HepG2 (cell line): ENCODE measurements at regions not wholly inside any gene's neighbourhood (a gene's known extent, or its start where the extent isn't known, plus 50 kb on each side); places are given as distances from the start of the nearest gene placed in this dataset.

Experiments
- AHR ChIP-seq: IDR thresholded peaks from 2 replicates; pipeline ENCODE4 v1.6.1; 2018; ENCODE audit warnings: missing genetic modification reagents, missing compliant biosample characterization
- ARID5B ChIP-seq: IDR thresholded peaks from 2 replicates; pipeline ENCODE4 v1.4.0; 2020; ENCODE audit warnings: mild to moderate bottlenecking, missing genetic modification reagents
- EP300 ChIP-seq, 3 experiments: sonication (generic) in 1 of 3; formaldehyde crosslinking in 1 of 3; IDR thresholded peaks; 2 replicates each; pipeline versions ENCODE4 v1.5.1 to v1.6.1; 2011 to 2020; ENCODE audit warnings: low read depth in 2 of 3, low read length in 2 of 3, borderline replicate concordance in 1 of 3, improper control_type of control experiment in 1 of 3, mild to moderate bottlenecking in 1 of 3, missing genetic modification reagents in 1 of 3, moderate library complexity in 1 of 3
- ETV5 ChIP-seq: IDR thresholded peaks from 2 replicates; pipeline ENCODE4 v1.6.1; 2018; ENCODE audit warnings: missing biosample characterization, missing genetic modification reagents, inconsistent platforms, borderline replicate concordance
- FOXP4 ChIP-seq: sonication (generic); formaldehyde crosslinking; IDR thresholded peaks from 2 replicates; pipeline ENCODE4 v1.4.0; 2020; ENCODE audit warnings: missing genetic modification reagents
- HNF1A ChIP-seq, 2 experiments: sonication (generic) in 1 of 2; formaldehyde crosslinking in 1 of 2; IDR thresholded peaks; 2 replicates each; pipeline versions ENCODE4 v1.4.0 to v1.6.1; 2016 to 2020; ENCODE audit warnings: borderline replicate concordance in 1 of 2, low read depth in 1 of 2, mild to moderate bottlenecking in 1 of 2, missing genetic modification reagents in 1 of 2
- IRF2 ChIP-seq: IDR thresholded peaks from 2 replicates; pipeline ENCODE4 v1.6.1; 2018; ENCODE audit warnings: missing genetic modification reagents, missing compliant biosample characterization
- KLF9 ChIP-seq: IDR thresholded peaks from 2 replicates; pipeline ENCODE4 v1.6.1; 2016; ENCODE audit warnings: low read depth
- PATZ1 ChIP-seq: sonication (generic); formaldehyde crosslinking; IDR thresholded peaks from 2 replicates; pipeline ENCODE4 v1.4.0; 2020; ENCODE audit warnings: missing genetic modification reagents
- POLR2A ChIP-seq, 2 experiments: IDR thresholded peaks; 2 replicates each; pipeline ENCODE4 v1.6.1; 2011; ENCODE audit warnings: low read depth in 2 of 2, low read length in 2 of 2, mild to moderate bottlenecking in 1 of 2, moderate library complexity in 1 of 2; ENCODE audit not compliant: insufficient read depth in 1 of 2
- RAD21 ChIP-seq: fragments of 450-650 bp; formaldehyde crosslinking; IDR thresholded peaks from 2 replicates; pipeline ENCODE4 v1.5.0; 2020; ENCODE audit warnings: mild to moderate bottlenecking
- RCOR2 ChIP-seq: IDR thresholded peaks from 2 replicates; pipeline ENCODE4 v1.6.1; 2016; ENCODE audit warnings: missing biosample characterization, missing genetic modification reagents
- SALL1 ChIP-seq: sonication (generic); formaldehyde crosslinking; IDR thresholded peaks from 2 replicates; pipeline ENCODE4 v1.8.0; 2022; ENCODE audit warnings: mild to moderate bottlenecking, missing genetic modification reagents
- TCF12 ChIP-seq, 2 experiments: fragments of 450-650 bp in 1 of 2; sonication (generic) in 1 of 2; formaldehyde crosslinking in 1 of 2; IDR thresholded peaks; 2 replicates each; pipeline versions ENCODE4 v1.6.1 to v1.8.0; 2017 to 2022; ENCODE audit warnings: antibody characterized with exemption in 1 of 2, mild to moderate bottlenecking in 1 of 2, missing genetic modification reagents in 1 of 2, moderate library complexity in 1 of 2
- ZNF3 ChIP-seq: IDR thresholded peaks from 2 replicates; pipeline ENCODE4 v1.7.0; 2017; ENCODE audit warnings: inconsistent platforms
- ZNF703 ChIP-seq: sonication (generic); formaldehyde crosslinking; IDR thresholded peaks from 2 replicates; pipeline ENCODE4 v1.5.1; 2020; ENCODE audit warnings: missing genetic modification reagents, mild to moderate bottlenecking, moderate library complexity, borderline replicate concordance
- ZNF878 ChIP-seq: sonication (generic); formaldehyde crosslinking; IDR thresholded peaks from 2 replicates; pipeline ENCODE4 v1.8.1; 2023; ENCODE audit warnings: mild to moderate bottlenecking, missing genetic modification reagents, moderate library complexity

GRCh38 chr2:8612734-8613179, 69.1 kb upstream of the ID2 start (continued):
- TF ChIP-seq ARID5B (CRISPR knock-in tag) (peak; percentile 91), ZNF878 (CRISPR knock-in tag) (no peak), RAD21 (CRISPR knock-in tag) (peak; percentile 14; the same call in 1 of the 2 replicates), ETV5 (CRISPR knock-in tag) (0 out of 2 replicates have a peak, but pooled peaks have one; percentile 22), SALL1 (CRISPR knock-in tag) (peak; percentile 81), FOXP4 (peak; percentile 73), ZNF703 (CRISPR knock-in tag) (0 out of 2 replicates have a peak, but pooled peaks have one; percentile 64), HNF1A (IDR thresholded peaks at IDR 0.05; ENCODE audit: low read depth) (no peak), HNF1A (CRISPR knock-in tag; IDR thresholded peaks at IDR 0.05; ENCODE audit: borderline replicate concordance) (peak; percentile 84; the same call in 1 of the 2 replicates), TCF12 (IDR thresholded peaks at IDR 0.05) (no peak), TCF12 (CRISPR knock-in tag; IDR thresholded peaks at IDR 0.05) (no peak), RCOR2 (CRISPR knock-in tag) (0 out of 2 replicates have a peak, but pooled peaks have one; percentile 19), AHR (CRISPR knock-in tag) (0 out of 2 replicates have a peak, but pooled peaks have one; percentile 28), EP300 (IDR thresholded peaks at IDR 0.05; ENCODE audit: low read depth in 2 of 2, low read length in 2 of 2) (peak in 1 of 2 experiments; percentile 88; a peak in 1 of 4 replicates), EP300 (CRISPR knock-in tag; IDR thresholded peaks at IDR 0.05; ENCODE audit: borderline replicate concordance) (peak; percentile 68; the same call in 1 of the 2 replicates), PATZ1 (CRISPR knock-in tag) (peak; percentile 70), POLR2A (IDR thresholded peaks at IDR 0.05; ENCODE audit: insufficient read depth in 1 of 2, low read depth in 2 of 2, low read length in 2 of 2) (no peak), KLF9 (CRISPR knock-in tag) (no peak), ZNF3 (no peak), IRF2 (CRISPR knock-in tag) (peak; percentile 31; the same call in 1 of the 2 replicates)
